Skeletal muscle satellite cell (primary cell): ENCODE measurements at regions not wholly inside any gene's neighbourhood (a gene's known extent, or its start where the extent isn't known, plus 50 kb on each side); places are given as distances from the start of the nearest gene placed in this dataset.
"Not testable (repeated sequence)": the region's sequence is repeated elsewhere in the genome, so short reads cannot be mapped to it uniquely, and the experiment has no call there.

ENCODE experiments used
- H3K27me3 ChIP-seq: 2 replicates; pipeline ENCODE4 v1.7.0; 2013; ENCODE audit warnings: low read length; ENCODE audit not compliant: control insufficient read depth, insufficient read depth
- H3K36me3 ChIP-seq: 2 replicates; pipeline ENCODE4 v1.7.0; 2013; ENCODE audit warnings: mild to moderate bottlenecking, control low read depth, low read length; ENCODE audit not compliant: insufficient read depth
- H3K4me1 ChIP-seq: 2 replicates; pipeline ENCODE4 v1.7.0; 2013; ENCODE audit warnings: low read length; ENCODE audit not compliant: control insufficient read depth, insufficient read depth
- H3K4me2 ChIP-seq: 2 replicates; pipeline ENCODE4 v1.7.0; 2013; ENCODE audit warnings: mild to moderate bottlenecking, low read length
- H3K4me3 ChIP-seq: 2 replicates; pipeline ENCODE4 v1.7.0; 2013; ENCODE audit warnings: low read length
- H3K9ac ChIP-seq: 2 replicates; pipeline ENCODE4 v1.7.0; 2013; ENCODE audit warnings: mild to moderate bottlenecking, low read depth, low read length, moderate library complexity
- H3K9me3 ChIP-seq: replicated peaks from 2 replicates; pipeline ENCODE4 v1.7.0; 2013; ENCODE audit warnings: mild to moderate bottlenecking, control low read depth, low read length

- H3K4me1 ChIP-seq: no peaks in the 10 kb centered on the region
- peaks cover 10% of the 10 kb centered on the region for H3K9me3 ChIP-seq
- no peak overlapping the region for H3K9ac ChIP-seq
- no peak overlapping the region for H3K4me3 ChIP-seq
- H3K4me2 ChIP-seq: no peak overlapping the region
- no peaks in the 10 kb centered on the region for H3K27me3 ChIP-seq
- H3K36me3 ChIP-seq: no peaks in the 10 kb centered on the region
Observed at GRCh38 chr18:71221405-71221804, 932.6 kb downstream of the SOCS6 start.

GRCh38 chr18:71212739-71213138, 923.9 kb downstream of the SOCS6 start:
- not testable (repeated sequence) for H3K4me3 ChIP-seq, H3K4me2 ChIP-seq, H3K9me3 ChIP-seq, H3K4me1 ChIP-seq, H3K9ac ChIP-seq, H3K27me3 ChIP-seq, H3K36me3 ChIP-seq

GRCh38 chr18:71212222-71212621, 923.4 kb downstream of the SOCS6 start:
- no peaks in the 10 kb centered on the region for H3K36me3 ChIP-seq
- H3K4me1 ChIP-seq: no peaks in the 10 kb centered on the region
- peaks cover 5% of the 10 kb centered on the region for H3K9me3 ChIP-seq
- H3K4me3 ChIP-seq: no peak overlapping the region
- H3K4me2 ChIP-seq: no peak overlapping the region
- H3K27me3 ChIP-seq: no peaks in the 10 kb centered on the region
- H3K9ac ChIP-seq: no peak overlapping the region

- Histone ChIP-seq H3K27me3 (no peaks in the 10 kb centered on the region), H3K4me3 (no peak overlapping the region), H3K9ac (no peak overlapping the region), H3K4me1 (no peaks in the 10 kb centered on the region), H3K36me3 (no peaks in the 10 kb centered on the region), H3K4me2 (no peak overlapping the region), H3K9me3 (no peaks in the 10 kb centered on the region)
Observed at GRCh38 chr18:71209944-71210343, 921.1 kb downstream of the SOCS6 start.

- no peak overlapping the region for H3K4me2 ChIP-seq
- H3K27me3 ChIP-seq: no peaks in the 10 kb centered on the region
- H3K9me3 ChIP-seq: no peaks in the 10 kb centered on the region
- no peak overlapping the region for H3K4me3 ChIP-seq
- H3K4me1 ChIP-seq: no peaks in the 10 kb centered on the region
- no peak overlapping the region for H3K9ac ChIP-seq
- no peaks in the 10 kb centered on the region for H3K36me3 ChIP-seq
Observed at GRCh38 chr18:71194438-71194837, 905.6 kb downstream of the SOCS6 start.

- no peak overlapping the region for H3K4me2 ChIP-seq
- H3K9me3 ChIP-seq: no peaks in the 10 kb centered on the region
- no peaks in the 10 kb centered on the region for H3K4me1 ChIP-seq
- no peaks in the 10 kb centered on the region for H3K36me3 ChIP-seq
- H3K9ac ChIP-seq: no peak overlapping the region
- no peak overlapping the region for H3K4me3 ChIP-seq
- no peaks in the 10 kb centered on the region for H3K27me3 ChIP-seq
Observed at GRCh38 chr18:71189581-71189980, 900.7 kb downstream of the SOCS6 start.

- Histone ChIP-seq H3K4me3 (no peak overlapping the region), H3K9me3 (peaks cover 3% of the 10 kb centered on the region), H3K9ac (no peak overlapping the region), H3K4me1 (no peaks in the 10 kb centered on the region), H3K27me3 (no peaks in the 10 kb centered on the region), H3K4me2 (no peak overlapping the region), H3K36me3 (no peaks in the 10 kb centered on the region)
Observed at GRCh38 chr18:71168557-71169145, 879.8 kb downstream of the SOCS6 start.

GRCh38 chr18:71136487-71136886, 847.6 kb downstream of the SOCS6 start:
- no peak overlapping the region for H3K9ac ChIP-seq
- H3K4me2 ChIP-seq: no peak overlapping the region
- no peak overlapping the region for H3K4me3 ChIP-seq
- peaks cover 3% of the 10 kb centered on the region for H3K9me3 ChIP-seq
- H3K27me3 ChIP-seq: no peaks in the 10 kb centered on the region
- no peaks in the 10 kb centered on the region for H3K4me1 ChIP-seq
- no peaks in the 10 kb centered on the region for H3K36me3 ChIP-seq

- no peaks in the 10 kb centered on the region for H3K27me3 ChIP-seq
- H3K4me3 ChIP-seq: no peak overlapping the region
- no peaks in the 10 kb centered on the region for H3K36me3 ChIP-seq
- peaks cover 3% of the 10 kb centered on the region for H3K9me3 ChIP-seq
- no peaks in the 10 kb centered on the region for H3K4me1 ChIP-seq
- no peak overlapping the region for H3K9ac ChIP-seq
- H3K4me2 ChIP-seq: no peak overlapping the region
Observed at GRCh38 chr18:71134122-71134521, 845.3 kb downstream of the SOCS6 start.

- H3K27me3 ChIP-seq: no peaks in the 10 kb centered on the region
- no peaks in the 10 kb centered on the region for H3K4me1 ChIP-seq
- H3K4me2 ChIP-seq: no peak overlapping the region
- H3K36me3 ChIP-seq: no peaks in the 10 kb centered on the region
- H3K4me3 ChIP-seq: no peak overlapping the region
- no peaks in the 10 kb centered on the region for H3K9me3 ChIP-seq
- no peak overlapping the region for H3K9ac ChIP-seq
Observed at GRCh38 chr18:71131918-71132317, 843.1 kb downstream of the SOCS6 start.

GRCh38 chr18:71130351-71130750, 841.5 kb downstream of the SOCS6 start:
- Histone ChIP-seq H3K9ac (no peak overlapping the region), H3K4me2 (no peak overlapping the region), H3K4me3 (no peak overlapping the region), H3K4me1 (no peaks in the 10 kb centered on the region), H3K27me3 (no peaks in the 10 kb centered on the region), H3K9me3 (no peaks in the 10 kb centered on the region), H3K36me3 (no peaks in the 10 kb centered on the region)

GRCh38 chr18:71125581-71125980, 836.7 kb downstream of the SOCS6 start:
- Histone ChIP-seq H3K27me3 (no peaks in the 10 kb centered on the region), H3K4me1 (no peaks in the 10 kb centered on the region), H3K4me2 (no peak overlapping the region), H3K4me3 (no peak overlapping the region), H3K9me3 (peaks cover 3% of the 10 kb centered on the region), H3K9ac (no peak overlapping the region), H3K36me3 (no peaks in the 10 kb centered on the region)
